OCI-LY7 (cell line): ENCODE measurements at regions not wholly inside any gene's neighbourhood (a gene's known extent, or its start where the extent isn't known, plus 50 kb on each side); places are given as distances from the start of the nearest gene placed in this dataset.

Experiments
- BruUV-seq: library from RNA; stranded (reverse); fragments of 400-500 nt; replicated peaks from 2 replicates; lab custom pipeline; 2021; lab: Mats Ljungman, UMichigan
- CTCF ChIA-PET: fragments of 300-600 bp; sonication (Branson Sonifier 250); formaldehyde crosslinking; loops from one replicate; lab custom pipeline; 2022; ENCODE audit warnings: antibody characterized with exemption; ENCODE audit not compliant: unreplicated experiment; lab: Charles Lee
- POLR2A ChIA-PET: fragments of 300-600 bp; sonication (Branson Sonifier 250); formaldehyde crosslinking; loops from one replicate; lab custom pipeline; 2022; ENCODE audit warnings: antibody characterized with exemption; lab: Charles Lee
- DNase-seq: peaks from one replicate; pipeline ENCODE4 v3.0.0-alpha.2; 2015; ENCODE audit warnings: low spot score
- H2AFZ ChIP-seq: fragments of 200-600 bp; sonication (generic), shearing (Covaris generic); 2 replicates; pipeline ENCODE4 v1.6.1; 2014; ENCODE audit warnings: mild to moderate bottlenecking, antibody characterized with exemption, low read length, moderate library complexity
- H3K27ac ChIP-seq: fragments of 200-600 bp; sonication (generic); 2 replicates; pipeline ENCODE4 v1.5.1; 2014; ENCODE audit warnings: mixed run types, low read depth, mild to moderate bottlenecking, moderate library complexity, low read length, inconsistent platforms; ENCODE audit not compliant: poor library complexity, severe bottlenecking
- H3K36me3 ChIP-seq: fragments of 200-600 bp; sonication (generic); 2 replicates; pipeline ENCODE4 v1.6.1; 2014; ENCODE audit warnings: mild to moderate bottlenecking, antibody characterized with exemption, low read length, moderate library complexity, mixed read lengths; ENCODE audit not compliant: insufficient read depth
- H3K4me1 ChIP-seq: fragments of 200-600 bp; sonication (generic); 2 replicates; pipeline ENCODE4 v1.5.1; 2014; ENCODE audit warnings: mild to moderate bottlenecking, low read length; ENCODE audit not compliant: insufficient read depth, poor library complexity, severe bottlenecking
- H3K4me2 ChIP-seq: fragments of 200-600 bp; sonication (generic); 2 replicates; pipeline ENCODE4 v1.6.1; 2014; ENCODE audit warnings: mild to moderate bottlenecking, low read length
- H3K4me3 ChIP-seq: fragments of 200-600 bp; sonication (generic); 2 replicates; pipeline ENCODE4 v1.5.1; 2014; ENCODE audit warnings: mild to moderate bottlenecking, low read depth, low read length; ENCODE audit not compliant: poor library complexity, severe bottlenecking
- H3K79me2 ChIP-seq: fragments of 200-600 bp; sonication (generic); 2 replicates; pipeline ENCODE4 v1.6.1; 2016; ENCODE audit warnings: low read depth, mild to moderate bottlenecking, low read length, moderate library complexity, mixed read lengths; ENCODE audit not compliant: insufficient read depth
- H3K9me2 ChIP-seq: fragments of 200-600 bp; sonication (generic); 2 replicates; pipeline ENCODE4 v1.6.1; 2016; ENCODE audit warnings: mild to moderate bottlenecking, low read length, mixed read lengths; ENCODE audit not compliant: insufficient read depth
- H3K9me3 ChIP-seq: fragments of 200-600 bp; sonication (generic); 2 replicates; pipeline ENCODE4 v1.6.1; 2014; ENCODE audit warnings: mild to moderate bottlenecking, mixed run types, low read length, mixed read lengths
- H4K20me1 ChIP-seq: fragments of 200-600 bp; sonication (generic); 2 replicates; pipeline ENCODE4 v1.6.1; 2014; ENCODE audit warnings: mild to moderate bottlenecking, antibody characterized with exemption, low read length, moderate library complexity, mixed read lengths; ENCODE audit not compliant: insufficient read depth
- CTCF ChIP-seq: fragments of 200-600 bp; sonication (generic); conservative IDR thresholded peaks from 2 replicates; pipeline ENCODE4 v1.5.1; 2014; ENCODE audit warnings: mild to moderate bottlenecking, antibody characterized with exemption, low read length, moderate library complexity, mixed read lengths
- EZH2phosphoT487 ChIP-seq: fragments of 200-600 bp; sonication (generic); IDR thresholded peaks from 2 replicates; pipeline ENCODE4 v1.6.1; 2018; ENCODE audit warnings: low read depth, borderline replicate concordance, mild to moderate bottlenecking, mixed run types, antibody characterized with exemption, low read length, moderate library complexity, mixed read lengths
- intact Hi-C: fragments of 100-400 bp; cut with micrococcal nuclease; formaldehyde crosslinking; loops from one replicate; pipeline ENCODE4 v1.10.0; 2022; ENCODE audit not compliant: unreplicated experiment

- H3K79me2 ChIP-seq, result no peaks in the 10 kb centered on the region
- no peak overlapping the region for H3K27ac ChIP-seq
- H3K9me3 ChIP-seq, result no peaks in the 10 kb centered on the region
- no peak for DNase-seq
- BruUV-seq, result no TSS peak
- no peaks in the 10 kb centered on the region for H4K20me1 ChIP-seq
- H2AFZ ChIP-seq, result no peak overlapping the region
- ChIA-PET POLR2A (no interaction called here), CTCF (no interaction called here)
- intact Hi-C loops, result no loop called here
- H3K4me2 ChIP-seq, result no peak overlapping the region
- TF ChIP-seq EZH2phosphoT487 (no peak), CTCF (no peak)
- no peaks in the 10 kb centered on the region for H3K9me2 ChIP-seq
- H3K4me3 ChIP-seq, result no peak overlapping the region
- H3K36me3 ChIP-seq, result no peaks in the 10 kb centered on the region
- H3K4me1 ChIP-seq, result no peaks in the 10 kb centered on the region
These were observed 95.7 kb upstream of the TBX3 start for GRCh38 chr12:114779647-114780046.

- H3K36me3 ChIP-seq, result no peaks in the 10 kb centered on the region
- no peak overlapping the region for H3K27ac ChIP-seq
- H2AFZ ChIP-seq, result no peak overlapping the region
- intact Hi-C loops, result no loop called here
- no peaks in the 10 kb centered on the region for H4K20me1 ChIP-seq
- TF ChIP-seq EZH2phosphoT487 (no peak), CTCF (no peak)
- BruUV-seq, result no TSS peak
- no peak overlapping the region for H3K4me3 ChIP-seq
- no peaks in the 10 kb centered on the region for H3K79me2 ChIP-seq
- H3K4me2 ChIP-seq, result no peak overlapping the region
- no peak for DNase-seq
- ChIA-PET CTCF (no interaction called here), POLR2A (no interaction called here)
- H3K9me3 ChIP-seq, result no peaks in the 10 kb centered on the region
- H3K4me1 ChIP-seq, result no peaks in the 10 kb centered on the region
- no peaks in the 10 kb centered on the region for H3K9me2 ChIP-seq
These were observed 95.2 kb upstream of the TBX3 start for GRCh38 chr12:114779186-114779585.

- Histone ChIP-seq H4K20me1 (no peaks in the 10 kb centered on the region), H3K9me3 (no peaks in the 10 kb centered on the region), H3K36me3 (no peaks in the 10 kb centered on the region), H3K4me3 (no peak overlapping the region), H3K4me1 (no peaks in the 10 kb centered on the region), H2AFZ (no peak overlapping the region), H3K79me2 (no peaks in the 10 kb centered on the region), H3K9me2 (no peaks in the 10 kb centered on the region), H3K4me2 (no peak overlapping the region), H3K27ac (no peak overlapping the region)
- BruUV-seq, result no TSS peak
- intact Hi-C loops, result no loop called here
- ChIA-PET CTCF (no interaction called here), POLR2A (no interaction called here)
- TF ChIP-seq CTCF, result no peak
- TF ChIP-seq EZH2phosphoT487, result no peak
- DNase-seq, result no peak
These were observed 92.9 kb upstream of the TBX3 start for GRCh38 chr12:114776731-114777442.
